PFSK-1 (cell line): ENCODE measurements at regions not wholly inside any gene's neighbourhood (a gene's known extent, or its start where the extent isn't known, plus 50 kb on each side); places are given as distances from the start of the nearest gene placed in this dataset.

ENCODE experiments used
- POLR2AphosphoS5 ChIP-seq: IDR thresholded peaks from 2 replicates; pipeline ENCODE4 v1.6.1; 2012; ENCODE audit warnings: low read depth, mild to moderate bottlenecking, control low read depth, low read length, moderate library complexity
- TAF1 ChIP-seq: IDR thresholded peaks from 2 replicates; pipeline ENCODE4 v1.6.1; 2012; ENCODE audit warnings: low read length, control low read depth, borderline replicate concordance; ENCODE audit not compliant: insufficient read depth

DNA sequence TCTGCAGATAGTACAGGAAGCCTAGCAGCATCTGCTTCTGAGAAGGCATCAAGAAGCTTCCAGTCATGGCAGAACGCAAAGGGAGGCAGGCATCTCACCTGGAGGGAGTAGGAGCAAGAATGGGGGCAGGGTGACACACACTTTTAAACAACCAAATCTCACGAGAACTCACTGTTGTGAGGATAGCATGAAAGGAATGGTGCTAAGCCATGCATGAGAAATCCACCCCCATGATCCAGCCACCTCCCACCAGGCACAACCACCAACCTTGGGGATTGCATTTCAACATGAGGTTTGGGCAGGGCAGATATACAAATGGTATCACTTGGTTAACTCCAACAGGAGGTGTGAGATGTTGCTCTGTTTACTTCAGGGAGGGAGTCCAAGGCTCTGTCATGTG is 612.0 kb upstream of the KIRREL3 start:
- TF ChIP-seq TAF1 (no peak), POLR2AphosphoS5 (no peak)
